ENCODE measurements at regions not wholly inside any gene's neighbourhood (a gene's known extent, or its start where the extent isn't known, plus 50 kb on each side); places are given as distances from the start of the nearest gene placed in this dataset.

GRCh38 chr12:82149045-82149444 is 209.1 kb downstream of the CCDC59 start:
- no peak for DNase-seq

GRCh38 chr12:82146740-82147139 is 211.4 kb downstream of the CCDC59 start:
- no peak for DNase-seq

- no peak for DNase-seq
Measured at GRCh38 chr12:82144505-82144904, 213.7 kb downstream of the CCDC59 start.

GRCh38 chr12:82132390-82132789 is 225.8 kb downstream of the CCDC59 start:
- no peak for DNase-seq

GRCh38 chr12:82130762-82131161 is 227.4 kb downstream of the CCDC59 start:
- no peak for DNase-seq

GRCh38 chr12:82124711-82125380 is 233.3 kb downstream of the CCDC59 start:
- DNase-seq, result no peak

DNA sequence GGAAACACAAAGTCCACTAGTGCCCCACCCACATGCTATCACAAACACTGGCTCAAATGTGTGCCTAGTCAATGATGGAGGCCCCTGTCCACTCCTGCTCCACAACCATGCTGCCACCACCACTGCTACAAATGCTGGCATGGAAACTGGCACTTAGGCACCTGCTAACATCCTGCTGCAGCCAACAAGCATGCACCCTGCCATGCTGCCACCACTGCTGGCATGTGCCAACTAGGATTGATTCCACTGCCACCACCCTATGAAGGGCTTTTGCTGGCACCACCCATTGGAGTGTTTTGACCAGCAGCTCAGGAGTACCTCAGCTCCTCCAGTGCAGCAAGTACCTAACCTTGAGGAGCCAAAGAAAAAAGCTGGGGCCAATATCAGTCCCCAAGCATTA is 236.6 kb downstream of the CCDC59 start:
- no peak for DNase-seq

GRCh38 chr12:82120901-82121300 is 237.3 kb downstream of the CCDC59 start:
- no peak for DNase-seq

DNA sequence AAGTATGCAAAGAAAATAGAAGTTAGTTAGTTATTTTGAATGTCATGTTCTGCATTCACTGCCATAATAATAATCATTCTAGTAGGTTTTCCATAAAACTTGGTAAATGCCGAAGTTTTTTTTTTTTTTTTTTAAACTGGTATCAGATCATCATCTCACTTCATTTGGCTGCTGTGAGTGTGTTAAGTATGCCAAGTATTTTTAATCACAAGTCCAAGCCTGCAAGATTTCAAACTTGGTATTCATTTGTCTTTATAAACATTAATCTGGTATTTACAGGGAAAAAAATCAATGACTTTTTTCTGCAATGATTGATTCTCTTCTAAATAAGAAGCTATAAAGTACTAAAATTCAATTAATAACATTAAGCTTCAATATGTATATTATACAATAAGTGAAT is 248.9 kb downstream of the CCDC59 start:
- DNase-seq, result no peak

GRCh38 chr12:82108615-82109014 is 249.6 kb downstream of the CCDC59 start:
- no peak for DNase-seq

- no peak for DNase-seq
Measured at GRCh38 chr12:82099216-82099615, 259.0 kb downstream of the CCDC59 start.

GRCh38 chr12:82097877-82098276 is 260.3 kb downstream of the CCDC59 start:
- DNase-seq, result no peak

DNA sequence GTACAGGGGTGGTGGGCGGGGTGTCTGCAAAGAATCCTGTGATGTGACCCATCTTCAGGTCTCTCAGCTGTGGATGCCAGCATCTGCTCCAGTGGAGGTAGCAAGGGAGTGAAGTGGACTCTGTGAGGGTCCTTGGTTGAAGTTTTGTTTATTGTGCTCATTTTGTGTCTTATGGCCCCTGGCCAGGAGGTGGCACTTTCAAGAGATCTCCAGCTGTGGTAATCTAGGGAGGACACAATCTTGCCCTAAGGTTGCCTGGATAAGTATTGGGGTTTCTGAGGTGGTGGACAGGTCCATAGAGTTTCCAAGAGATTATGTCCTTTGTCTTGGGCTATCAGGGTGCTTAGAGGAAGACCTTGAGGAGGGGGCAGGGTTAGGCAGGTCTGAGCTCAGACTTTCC is 260.7 kb downstream of the CCDC59 start:
- DNase-seq, result no peak

DNA sequence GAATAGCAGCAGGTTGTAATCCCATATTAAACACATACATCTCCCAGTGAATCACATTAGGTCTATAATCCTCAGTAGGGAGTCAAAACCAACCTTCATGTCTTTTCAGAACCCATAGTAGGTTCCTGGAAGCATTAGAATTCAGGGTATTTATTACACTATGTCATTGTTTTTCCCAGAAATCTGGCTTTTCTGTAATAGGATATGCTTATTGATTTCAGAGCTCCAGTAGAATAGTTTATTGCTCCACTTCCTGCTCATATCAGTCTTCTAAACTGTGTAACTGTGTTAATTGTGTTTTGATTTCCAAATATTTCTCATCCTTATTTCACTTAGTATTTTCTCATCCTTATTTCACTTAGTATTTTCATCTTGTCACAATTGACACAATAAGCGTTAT is 268.0 kb downstream of the CCDC59 start:
- no peak for DNase-seq

DNA sequence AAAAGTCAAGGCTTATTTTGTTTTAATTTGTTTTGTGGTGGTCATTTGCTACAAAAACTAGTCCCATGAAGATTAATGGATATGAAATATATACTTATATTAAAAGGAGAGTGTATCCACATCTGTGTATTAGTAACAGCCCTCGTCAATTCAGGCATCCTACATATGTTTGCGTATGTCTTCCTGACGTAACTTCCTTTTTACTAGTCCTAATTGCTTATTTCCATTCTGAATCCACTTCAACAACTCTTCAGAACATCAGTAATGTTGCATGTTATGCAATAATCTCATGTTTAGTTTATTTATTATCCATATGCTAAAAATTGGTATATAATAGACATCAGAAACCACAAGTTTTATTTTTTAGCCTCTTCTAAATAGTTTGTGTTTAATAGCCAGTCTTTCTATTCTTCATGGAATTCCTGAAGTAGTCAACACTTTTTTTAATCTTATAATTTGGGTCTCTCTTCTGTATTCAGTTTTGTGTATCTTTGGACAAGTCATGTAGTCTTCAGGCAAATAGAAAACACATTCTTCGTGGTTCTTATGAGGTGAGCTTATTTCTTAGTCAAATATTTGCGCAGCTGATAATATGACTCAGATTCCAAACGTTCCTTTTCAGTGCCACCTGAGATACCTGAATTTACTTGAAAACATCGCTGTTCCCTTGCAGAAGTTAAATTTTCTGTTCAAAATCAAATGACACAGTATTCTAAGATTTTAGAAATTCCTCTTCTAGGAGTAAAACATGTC is 268.6 kb downstream of the CCDC59 start:
- DNase-seq, result no peak

- no peak for DNase-seq
Measured at GRCh38 chr12:82082501-82082900, 275.7 kb downstream of the CCDC59 start.

- DNase-seq, result no peak
Measured at GRCh38 chr12:82069931-82070514, 288.2 kb downstream of the CCDC59 start.

GRCh38 chr12:82058197-82058596 is 299.0 kb upstream of the PPFIA2 start:
- DNase-seq, result no peak

- no peak for DNase-seq
Measured at GRCh38 chr12:82057770-82058169, 298.6 kb upstream of the PPFIA2 start.

- no peak for DNase-seq
Measured at GRCh38 chr12:82055391-82055790, 296.2 kb upstream of the PPFIA2 start.

DNA sequence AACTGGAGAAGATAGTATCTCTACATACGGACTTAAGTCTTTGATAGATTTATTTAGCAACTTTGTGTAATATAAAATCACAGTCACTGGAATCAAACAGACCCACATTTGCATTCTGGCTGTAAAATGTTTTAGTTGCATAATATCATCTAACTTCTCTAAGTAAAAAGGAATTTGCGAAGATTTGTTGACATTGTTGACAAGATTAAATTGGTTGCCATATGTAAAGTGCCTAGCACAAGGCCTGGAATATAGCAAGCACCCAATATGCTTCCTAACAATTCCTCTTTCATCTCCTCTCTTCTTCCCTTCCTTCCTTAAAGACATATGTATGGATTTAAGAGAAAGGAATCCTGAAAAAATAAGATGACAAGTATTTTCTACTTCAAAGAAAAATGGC is 295.4 kb upstream of the PPFIA2 start:
- no peak for DNase-seq

DNA sequence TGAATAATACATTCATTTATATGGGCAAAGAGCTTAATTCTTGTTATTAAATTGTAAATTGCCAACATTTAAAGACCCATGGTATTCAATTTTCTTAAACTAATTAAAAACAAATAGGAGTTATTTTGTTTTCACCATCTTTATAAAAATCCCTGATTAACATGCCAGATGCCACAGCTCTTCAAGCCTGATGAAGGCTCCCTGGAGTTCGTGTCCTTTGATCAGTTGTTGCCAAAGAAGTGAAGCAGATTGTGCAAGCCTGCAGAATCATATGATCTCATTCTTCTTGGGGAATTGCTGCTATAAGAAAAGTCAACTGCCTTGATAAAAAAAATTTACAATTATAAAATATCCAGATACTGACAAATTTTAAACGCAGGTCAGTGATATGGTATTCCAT is 288.3 kb upstream of the PPFIA2 start:
- DNase-seq, result no peak

DNA sequence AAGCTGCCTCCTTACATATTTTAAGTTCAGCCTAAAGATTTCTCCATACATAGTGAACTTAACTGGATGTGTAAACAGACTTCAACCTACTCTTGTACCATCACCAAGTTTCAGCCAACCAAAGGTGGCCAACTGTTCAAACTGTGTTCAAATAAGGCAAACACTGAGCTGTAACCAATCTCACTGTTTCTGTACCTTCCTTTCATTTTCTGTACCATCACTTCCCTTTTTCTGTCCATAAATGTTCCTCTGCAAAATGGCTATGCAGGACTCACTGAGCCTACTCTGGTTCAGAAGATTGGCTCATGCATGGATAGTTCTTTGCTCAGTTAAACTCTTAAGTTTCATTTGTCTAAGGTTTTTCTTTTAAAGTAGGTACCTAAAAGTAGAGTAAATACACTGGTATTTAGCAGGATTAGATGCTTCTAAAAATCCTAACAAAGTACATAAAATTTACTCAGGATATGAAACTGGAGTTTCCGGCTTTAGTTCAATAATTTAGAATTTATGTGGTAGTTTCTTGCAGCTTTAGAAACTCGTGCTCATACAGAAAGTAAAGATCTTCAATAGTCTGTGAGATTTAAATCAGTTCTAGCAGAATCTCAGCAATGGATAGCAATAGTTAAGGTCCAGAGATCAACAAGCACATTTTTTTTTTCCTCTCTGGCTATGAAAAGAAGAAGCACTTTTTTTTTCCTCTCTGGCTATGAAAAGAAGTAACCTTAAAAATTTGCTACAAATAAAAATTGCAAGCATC is 282.0 kb upstream of the PPFIA2 start:
- no peak for DNase-seq

GRCh38 chr12:82034769-82035168 is 275.6 kb upstream of the PPFIA2 start:
- DNase-seq, result no peak
